Spleen (tissue), 11 donors: ENCODE measurements at regions not wholly inside any gene's neighbourhood (a gene's known extent, or its start where the extent isn't known, plus 50 kb on each side); places are given as distances from the start of the nearest gene placed in this dataset.

Source experiments
- DNase-seq: peaks from one replicate; pipeline ENCODE4 v3.0.0-alpha.2; 2020
- H3K27ac ChIP-seq, 8 donors: fragments of 200-600 bp; sonication (generic) in 7 of 8; 1 replicate in 4 of 8; 2 replicates in 4 of 8; pipeline versions ENCODE4 v1.5.0 to v1.8.0; 2016 to 2021; ENCODE audit warnings: inconsistent platforms in 4 of 8, mild to moderate bottlenecking in 4 of 8, moderate library complexity in 1 of 8
- H3K27me3 ChIP-seq, 7 donors: fragments of 200-600 bp; sonication (generic) in 6 of 7; replicated peaks in 1 of 7; 1 replicate in 4 of 7; 2 replicates in 3 of 7; pipeline versions ENCODE4 v1.5.0 to v1.8.0; 2016 to 2021; ENCODE audit warnings: inconsistent platforms in 3 of 7, mild to moderate bottlenecking in 1 of 7
- H3K36me3 ChIP-seq, 6 donors: fragments of 200-600 bp; sonication (generic) in 5 of 6; 1 replicate in 4 of 6; 2 replicates in 2 of 6; pipeline versions ENCODE4 v1.5.0 to v1.8.0; 2016 to 2021; ENCODE audit warnings: inconsistent platforms in 2 of 6
- H3K4me1 ChIP-seq, 6 donors: fragments of 200-600 bp; sonication (generic) in 5 of 6; 1 replicate in 3 of 6; 2 replicates in 3 of 6; pipeline versions ENCODE4 v1.5.0 to v1.8.0; 2016 to 2021; ENCODE audit warnings: inconsistent platforms in 3 of 6
- H3K4me3 ChIP-seq, 8 donors: fragments of 200-600 bp; sonication (generic) in 7 of 8; 1 replicate in 4 of 8; 2 replicates in 4 of 8; pipeline versions ENCODE4 v1.5.0 to v1.8.0; 2016 to 2021; ENCODE audit warnings: inconsistent platforms in 4 of 8, mild to moderate bottlenecking in 4 of 8, moderate library complexity in 2 of 8
- H3K9me3 ChIP-seq, 8 donors: fragments of 200-600 bp; sonication (generic) in 7 of 8; 1 replicate in 4 of 8; 2 replicates in 4 of 8; pipeline versions ENCODE4 v1.5.0 to v1.8.0; 2016 to 2021; ENCODE audit warnings: inconsistent platforms in 4 of 8
- POLR2A ChIP-seq, 3 donors: fragments of 450-650 bp; IDR thresholded peaks; one replicate each; pipeline ENCODE4 v1.5.1; 2017; ENCODE audit warnings: antibody characterized with exemption in 3 of 3, mild to moderate bottlenecking in 1 of 3
- POLR2AphosphoS5 ChIP-seq, 3 donors: sonication (generic); formaldehyde crosslinking; IDR thresholded peaks; one replicate each; pipeline ENCODE4 v1.5.1; 2017; ENCODE audit warnings: antibody characterized with exemption in 3 of 3
- WGBS, 5 donors: extraction: QIAGEN DNeasy Blood & Tissue Kit in 3 of 5; methylation state at CpG; one replicate each; pipeline versions ENCODE4 v1.1.5 to v1.1.7; 2013 to 2018; 5-methylcytosine and 5-hydroxymethylcytosine counted together
- intact Hi-C: fragments of 100-400 bp; cut with DNase I; formaldehyde crosslinking; loops from one replicate; pipeline ENCODE4 v1.15.0; 2023; ENCODE audit warnings: low total_unique reads
- TF ChIP-seq, protein P1 (sequence below), 11 experiments: fragments of 200-600 bp in 7 of 11; fragments of 450-650 bp in 4 of 11; sonication (generic) in 4 of 11; IDR thresholded peaks in 8 of 11; conservative IDR thresholded peaks in 3 of 11; 1 replicate in 7 of 11; 2 replicates in 4 of 11; pipeline versions ENCODE4 v1.4.0 to v1.8.0; 2016 to 2021; ENCODE audit warnings: antibody characterized with exemption in 11 of 11, inconsistent platforms in 4 of 11, mild to moderate bottlenecking in 1 of 11
- donor health status: healthy with polysubstance abuse.
- donor health status: DM: no; HTN: no; CAD: no; lungs with moderate emphysema.
- donor health status: DM: no; HTN: no; CAD: no.
- donor health status: Bipolar disorder and iron deficiency.
- donor health status: healthy.
- donor health status: DM: no; HTN: no; CAD: no.
- donor health status: DM: yes; HTN: yes; CAD: no.

DNA sequence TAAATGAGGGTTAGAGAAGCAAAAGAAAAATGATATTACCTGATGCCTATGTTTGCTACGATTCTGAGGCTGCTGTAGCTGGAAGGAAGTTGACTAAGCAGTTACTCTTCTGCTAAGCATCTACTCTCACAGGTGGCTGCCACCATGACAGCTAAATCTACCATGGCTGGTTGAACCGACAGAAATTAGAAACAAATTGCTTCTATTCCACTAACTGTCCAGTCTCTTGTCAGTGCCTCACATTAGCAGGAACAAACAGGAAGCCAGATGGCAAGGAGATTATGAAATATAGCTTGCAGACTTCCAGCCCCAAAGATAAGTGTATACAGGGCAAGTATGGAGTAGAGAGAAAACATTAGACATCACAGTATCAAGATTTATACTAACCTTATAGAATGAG, 59.4 kb upstream of the TMEM200A start:
- Histone ChIP-seq H3K27me3 (no peaks in the 10 kb centered on the region), H3K27ac (no peak overlapping the region), H3K9me3 (peaks cover 0 to 6% (median 0%) of the 10 kb centered on the region in 8 donors), H3K36me3 (no peaks in the 10 kb centered on the region), H3K4me3 (no peak overlapping the region), H3K4me1 (no peaks in the 10 kb centered on the region)
- no peak for TF ChIP-seq POLR2AphosphoS5 (IDR thresholded peaks at IDR 0.05)
- intact Hi-C loops = no loop called here
- 10 to 24% (median 12%) methylated on average over 2 of the region's 2 CpGs for WGBS, 5 donors
- no peak for DNase-seq

DNA sequence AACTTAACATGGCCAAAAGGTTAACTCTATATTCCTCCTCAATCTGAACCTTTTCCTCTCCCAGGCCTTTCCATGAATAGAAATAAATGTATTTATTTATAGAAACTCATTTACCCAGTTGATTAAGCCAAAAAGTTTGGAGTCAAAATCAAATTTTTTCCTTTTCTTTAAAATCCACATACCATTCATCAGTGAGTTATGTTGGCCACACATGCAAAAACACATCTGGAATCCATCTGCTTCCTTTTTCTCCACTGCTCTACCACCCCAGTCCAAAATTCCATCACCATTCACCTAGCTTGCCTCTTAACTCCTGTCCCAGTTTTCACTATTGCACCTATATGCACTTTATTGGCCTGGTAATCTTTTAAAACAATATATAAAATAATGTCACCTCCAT, 62.4 kb upstream of the TMEM200A start:
- intact Hi-C loops = no loop called here

DNA sequence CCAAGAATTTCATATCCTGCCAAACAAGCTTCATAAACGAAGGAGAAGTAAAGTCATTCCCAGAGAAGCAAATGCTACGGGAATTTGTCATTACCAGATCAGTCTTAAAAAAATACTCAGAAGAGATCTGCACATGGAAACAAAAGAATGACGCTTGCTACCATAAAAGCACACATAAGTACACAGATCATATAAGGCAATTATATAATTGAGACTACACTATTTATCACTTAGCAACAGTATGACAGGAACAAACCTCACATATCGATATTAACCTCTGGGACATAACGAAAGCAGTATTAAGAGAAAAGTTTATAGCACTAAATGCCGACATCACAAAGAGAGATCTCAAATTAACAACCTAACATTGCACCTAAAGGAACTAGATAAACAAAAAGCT, 67.6 kb upstream of the TMEM200A start:
- WGBS, 5 donors = 90 to 93% (median 91%) methylated on average over 6 of the region's 6 CpGs
- intact Hi-C loops = no loop called here
- H3K27me3 ChIP-seq = no peaks in the 10 kb centered on the region
- no peaks in the 10 kb centered on the region for H3K36me3 ChIP-seq
- H3K4me1 ChIP-seq = no peaks in the 10 kb centered on the region
- H3K9me3 ChIP-seq = peaks cover 0 to 11% (median 1%) of the 10 kb centered on the region in 8 donors
- no peak overlapping the region for H3K4me3 ChIP-seq
- DNase-seq = no peak
- no peak overlapping the region for H3K27ac ChIP-seq
- TF ChIP-seq, protein P1, sequence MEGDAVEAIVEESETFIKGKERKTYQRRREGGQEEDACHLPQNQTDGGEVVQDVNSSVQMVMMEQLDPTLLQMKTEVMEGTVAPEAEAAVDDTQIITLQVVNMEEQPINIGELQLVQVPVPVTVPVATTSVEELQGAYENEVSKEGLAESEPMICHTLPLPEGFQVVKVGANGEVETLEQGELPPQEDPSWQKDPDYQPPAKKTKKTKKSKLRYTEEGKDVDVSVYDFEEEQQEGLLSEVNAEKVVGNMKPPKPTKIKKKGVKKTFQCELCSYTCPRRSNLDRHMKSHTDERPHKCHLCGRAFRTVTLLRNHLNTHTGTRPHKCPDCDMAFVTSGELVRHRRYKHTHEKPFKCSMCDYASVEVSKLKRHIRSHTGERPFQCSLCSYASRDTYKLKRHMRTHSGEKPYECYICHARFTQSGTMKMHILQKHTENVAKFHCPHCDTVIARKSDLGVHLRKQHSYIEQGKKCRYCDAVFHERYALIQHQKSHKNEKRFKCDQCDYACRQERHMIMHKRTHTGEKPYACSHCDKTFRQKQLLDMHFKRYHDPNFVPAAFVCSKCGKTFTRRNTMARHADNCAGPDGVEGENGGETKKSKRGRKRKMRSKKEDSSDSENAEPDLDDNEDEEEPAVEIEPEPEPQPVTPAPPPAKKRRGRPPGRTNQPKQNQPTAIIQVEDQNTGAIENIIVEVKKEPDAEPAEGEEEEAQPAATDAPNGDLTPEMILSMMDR (IDR thresholded peaks at IDR 0.05 in 8 of 11, conservative IDR thresholded peaks at IDR 0.05 in 3 of 11) = no peak
- no peak for TF ChIP-seq POLR2A (IDR thresholded peaks at IDR 0.05)
- no peak for TF ChIP-seq POLR2AphosphoS5 (IDR thresholded peaks at IDR 0.05)

More for the DNA sequence above, 62.4 kb upstream of the TMEM200A start:
- Histone ChIP-seq H3K4me3 (no peak overlapping the region), H3K4me1 (no peaks in the 10 kb centered on the region), H3K27ac (no peak overlapping the region), H3K9me3 (peaks cover 0 to 6% (median 0%) of the 10 kb centered on the region in 8 donors), H3K36me3 (no peaks in the 10 kb centered on the region), H3K27me3 (no peaks in the 10 kb centered on the region)
- TF ChIP-seq POLR2A (IDR thresholded peaks at IDR 0.05) (no peak), POLR2AphosphoS5 (IDR thresholded peaks at IDR 0.05) (no peak)
- TF ChIP-seq, protein P1 (IDR thresholded peaks at IDR 0.05 in 8 of 11, conservative IDR thresholded peaks at IDR 0.05 in 3 of 11) = no peak
- no peak for DNase-seq

DNA sequence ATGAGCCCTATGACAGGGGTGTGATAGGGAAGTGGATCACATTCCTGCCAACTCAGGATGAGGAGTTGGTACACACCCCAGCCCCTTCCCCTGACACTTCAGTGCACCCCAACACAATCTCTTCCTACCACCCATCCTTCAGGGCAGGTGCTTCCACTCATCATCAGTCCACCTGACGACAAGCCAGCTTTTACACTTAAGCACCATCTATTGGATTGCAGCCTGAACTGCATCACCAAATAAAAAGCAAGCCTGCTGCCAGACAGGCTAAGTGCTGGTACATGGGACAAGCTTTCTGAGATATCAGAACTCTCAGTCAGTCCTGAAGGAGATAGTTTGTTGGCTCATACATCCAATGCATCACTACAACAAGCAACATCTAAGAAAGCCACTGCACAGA, 69.0 kb upstream of the TMEM200A start:
- intact Hi-C loops = no loop called here
- H3K4me1 ChIP-seq = no peaks in the 10 kb centered on the region
- peaks cover 0 to 11% (median 0%) of the 10 kb centered on the region in 8 donors for H3K9me3 ChIP-seq
- 38 to 82% (median 72%) methylated on average over 1 of the region's 1 CpG for WGBS, 5 donors
- H3K27ac ChIP-seq = no peak overlapping the region
- TF ChIP-seq, protein P1 (IDR thresholded peaks at IDR 0.05 in 8 of 11, conservative IDR thresholded peaks at IDR 0.05 in 3 of 11) = no peak
- TF ChIP-seq POLR2AphosphoS5 (IDR thresholded peaks at IDR 0.05) (no peak), POLR2A (IDR thresholded peaks at IDR 0.05) (no peak)
- H3K27me3 ChIP-seq = no peaks in the 10 kb centered on the region
- no peaks in the 10 kb centered on the region for H3K36me3 ChIP-seq
- H3K4me3 ChIP-seq = no peak overlapping the region
- DNase-seq = no peak

DNA sequence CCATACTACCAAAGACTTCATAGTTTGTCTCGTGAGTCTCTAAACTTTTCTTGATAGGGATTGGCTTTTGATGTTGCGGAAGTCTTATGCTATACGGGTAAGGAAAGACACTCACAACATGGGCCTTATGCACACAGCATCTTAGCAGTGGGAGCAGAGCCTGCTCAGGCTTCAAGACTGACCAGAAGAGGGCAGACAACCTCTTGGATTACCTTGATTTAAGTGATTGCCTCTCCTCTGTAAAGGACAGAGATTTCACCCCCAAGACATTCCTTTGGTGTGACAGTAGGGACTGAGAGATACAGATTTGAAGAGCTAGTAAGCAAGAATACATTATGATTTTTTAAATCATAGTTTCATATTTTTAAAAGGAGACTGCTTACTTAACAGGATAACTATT, 71.0 kb upstream of the SAMD3 start:
- DNase-seq = no peak
- Histone ChIP-seq H3K36me3 (no peaks in the 10 kb centered on the region), H3K4me3 (no peak overlapping the region), H3K9me3 (peaks cover 0 to 11% (median 0%) of the 10 kb centered on the region in 8 donors), H3K4me1 (no peaks in the 10 kb centered on the region), H3K27me3 (no peaks in the 10 kb centered on the region), H3K27ac (no peak overlapping the region)
- 63 to 89% (median 71%) methylated on average over 3 of the region's 3 CpGs for WGBS, 5 donors
- TF ChIP-seq, protein P1 (IDR thresholded peaks at IDR 0.05 in 8 of 11, conservative IDR thresholded peaks at IDR 0.05 in 3 of 11) = peak in 4 of 11 experiments; percentile 27 to 51 (median 37)
- TF ChIP-seq POLR2A (IDR thresholded peaks at IDR 0.05) = no peak
- no peak for TF ChIP-seq POLR2AphosphoS5 (IDR thresholded peaks at IDR 0.05)
- intact Hi-C loops = no loop called here
